GM06990 (cell line): ENCODE measurements at regions not wholly inside any gene's neighbourhood (a gene's known extent, or its start where the extent isn't known, plus 50 kb on each side); places are given as distances from the start of the nearest gene placed in this dataset.

ENCODE experiments used
- DNase-seq: peaks from one replicate; pipeline ENCODE4 v3.0.0-alpha.2; 2011; ENCODE audit not compliant: insufficient read length; ENCODE audit errors: extremely low read depth
- H3K27me3 ChIP-seq: replicated peaks from 2 replicates; pipeline ENCODE4 v1.6.0; 2011; ENCODE audit warnings: low read length; ENCODE audit not compliant: control insufficient read depth, insufficient read depth
- H3K36me3 ChIP-seq: 2 replicates; pipeline ENCODE4 v1.5.1; 2011; ENCODE audit warnings: low read length; ENCODE audit not compliant: control insufficient read depth, insufficient read depth
- H3K4me3 ChIP-seq: replicated peaks from 2 replicates; pipeline ENCODE4 v1.5.1; 2011; ENCODE audit warnings: low read depth, mild to moderate bottlenecking, control low read depth, low read length
- CTCF ChIP-seq: IDR thresholded peaks from 2 replicates; pipeline ENCODE4 v1.5.1; 2011; ENCODE audit warnings: low read length, control low read depth, mild to moderate bottlenecking, inconsistent platforms; ENCODE audit not compliant: insufficient read depth, poor library complexity, severe bottlenecking

GRCh38 chr20:51880188-51880587, 77.9 kb upstream of the SALL4 start:
- Histone ChIP-seq H3K4me3 (no peak overlapping the region), H3K27me3 (no peaks in the 10 kb centered on the region), H3K36me3 (no peaks in the 10 kb centered on the region)
- TF ChIP-seq CTCF, result no peak
- DNase-seq, result no peak

- H3K36me3 ChIP-seq, result no peaks in the 10 kb centered on the region
- no peak for TF ChIP-seq CTCF
- no peaks in the 10 kb centered on the region for H3K27me3 ChIP-seq
- H3K4me3 ChIP-seq, result no peak overlapping the region
- DNase-seq, result no peak
Observed at GRCh38 chr20:51876313-51876940, 74.1 kb upstream of the SALL4 start.

GRCh38 chr20:51873652-51874051, 71.3 kb upstream of the SALL4 start:
- H3K36me3 ChIP-seq, result no peaks in the 10 kb centered on the region
- DNase-seq, result no peak
- TF ChIP-seq CTCF, result no peak
- H3K27me3 ChIP-seq, result no peaks in the 10 kb centered on the region
- no peak overlapping the region for H3K4me3 ChIP-seq

DNA sequence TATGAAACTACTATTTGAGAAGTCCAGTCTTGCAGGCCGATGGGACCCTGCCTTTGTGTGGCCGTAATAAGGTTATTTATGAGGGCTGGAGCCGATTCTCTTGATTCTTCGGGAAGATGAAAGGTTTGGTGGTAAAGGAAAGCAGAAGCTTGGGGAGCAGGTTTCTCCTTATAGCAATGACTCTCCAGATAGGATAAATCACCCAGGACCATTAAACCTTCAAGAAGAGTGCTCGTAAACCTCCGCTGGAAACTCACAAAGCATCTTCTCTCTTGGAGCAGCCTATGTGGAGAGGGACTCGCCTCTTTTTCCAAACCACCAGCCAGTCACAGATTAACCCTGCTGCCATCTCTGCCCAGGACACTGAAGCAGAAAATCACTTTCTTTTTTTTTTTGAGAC, 69.6 kb upstream of the SALL4 start:
- no peak for DNase-seq
- Histone ChIP-seq H3K27me3 (no peaks in the 10 kb centered on the region), H3K4me3 (no peak overlapping the region), H3K36me3 (no peaks in the 10 kb centered on the region)
- no peak for TF ChIP-seq CTCF

GRCh38 chr20:51869002-51869401, 66.7 kb upstream of the SALL4 start:
- no peaks in the 10 kb centered on the region for H3K27me3 ChIP-seq
- no peak for TF ChIP-seq CTCF
- H3K4me3 ChIP-seq, result no peak overlapping the region
- H3K36me3 ChIP-seq, result no peaks in the 10 kb centered on the region
- DNase-seq, result no peak

DNA sequence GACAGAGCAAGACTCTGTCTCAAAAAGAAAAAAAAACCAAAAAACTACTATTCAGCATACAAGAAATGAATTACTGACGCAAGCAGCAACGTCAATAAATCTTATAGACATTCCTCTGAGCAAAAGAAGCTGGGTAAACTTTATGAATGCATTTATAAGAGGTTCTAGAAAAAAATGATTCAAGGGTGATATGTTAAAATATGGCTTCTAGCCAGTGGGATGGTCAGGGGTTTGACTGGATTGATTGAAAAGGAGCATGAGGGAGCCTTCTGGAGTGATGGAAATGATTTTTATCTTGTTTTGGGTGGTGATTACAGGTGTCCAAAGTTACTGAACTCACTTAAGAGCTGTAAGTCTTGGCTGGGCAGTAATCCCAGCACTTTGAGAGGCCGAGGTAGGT, 64.9 kb upstream of the SALL4 start:
- Histone ChIP-seq H3K36me3 (no peaks in the 10 kb centered on the region), H3K4me3 (no peak overlapping the region)
- TF ChIP-seq CTCF, result no peak

More for the DNA sequence above, 64.9 kb upstream of the SALL4 start:
- no peaks in the 10 kb centered on the region for H3K27me3 ChIP-seq
- no peak for DNase-seq
